ENCODE measurements at regions not wholly inside any gene's neighbourhood (a gene's known extent, or its start where the extent isn't known, plus 50 kb on each side); places are given as distances from the start of the nearest gene placed in this dataset.

- no peak for DNase-seq
- H3K36me3 Mint-ChIP-seq, result no peaks in the 10 kb centered on the region
- no peak overlapping the region for H3K4me3 Mint-ChIP-seq
- no peak overlapping the region for H3K27ac Mint-ChIP-seq
- peaks cover 6 to 24% (median 10%) of the 10 kb centered on the region in 6 donors for H3K9me3 Mint-ChIP-seq
- H3K27me3 Mint-ChIP-seq (ENCODE audit: low read depth in 3 of 3), result peaks cover 0 to 2% (median 0%) of the 10 kb centered on the region in 3 donors
- H3K4me1 Mint-ChIP-seq, result no peaks in the 10 kb centered on the region
Observed at GRCh38 chr1:192045131-192045530, 113.1 kb upstream of the RGS18 start.

- Mint-ChIP-seq H3K27me3 (ENCODE audit: low read depth in 3 of 3) (no peaks in the 10 kb centered on the region), H3K4me3 (no peak overlapping the region), H3K4me1 (no peaks in the 10 kb centered on the region), H3K9me3 (peaks cover 0 to 12% (median 6%) of the 10 kb centered on the region in 6 donors), H3K27ac (no peak overlapping the region), H3K36me3 (no peaks in the 10 kb centered on the region)
- DNase-seq, result no peak
Observed at GRCh38 chr1:192053531-192053971, 104.7 kb upstream of the RGS18 start.

- no peaks in the 10 kb centered on the region for H3K4me1 Mint-ChIP-seq
- DNase-seq, result no peak
- no peaks in the 10 kb centered on the region for H3K27me3 Mint-ChIP-seq (ENCODE audit: low read depth in 3 of 3)
- H3K9me3 Mint-ChIP-seq, result peaks cover 0 to 8% (median 6%) of the 10 kb centered on the region in 6 donors
- H3K36me3 Mint-ChIP-seq, result no peaks in the 10 kb centered on the region
- no peak overlapping the region for H3K27ac Mint-ChIP-seq
- H3K4me3 Mint-ChIP-seq, result no peak overlapping the region
Observed at GRCh38 chr1:192057766-192058165, 100.5 kb upstream of the RGS18 start.

- no peak for DNase-seq
- Mint-ChIP-seq H3K27ac (no peak overlapping the region), H3K4me1 (no peaks in the 10 kb centered on the region), H3K9me3 (peaks cover 0 to 7% (median 5%) of the 10 kb centered on the region in 6 donors), H3K4me3 (no peak overlapping the region), H3K36me3 (no peaks in the 10 kb centered on the region), H3K27me3 (ENCODE audit: low read depth in 3 of 3) (no peaks in the 10 kb centered on the region)
Observed at GRCh38 chr1:192059407-192059806, 98.9 kb upstream of the RGS18 start.

GRCh38 chr1:192061556-192061955 lies 96.7 kb upstream of the RGS18 start:
- Mint-ChIP-seq H3K36me3 (no peaks in the 10 kb centered on the region), H3K27ac (no peak overlapping the region), H3K4me3 (no peak overlapping the region), H3K27me3 (ENCODE audit: low read depth in 3 of 3) (no peaks in the 10 kb centered on the region), H3K4me1 (no peaks in the 10 kb centered on the region), H3K9me3 (peaks cover 0 to 15% (median 6%) of the 10 kb centered on the region in 6 donors)
- DNase-seq, result no peak

GRCh38 chr1:192065087-192065486 lies 93.2 kb upstream of the RGS18 start:
- peaks cover 1 to 34% (median 19%) of the 10 kb centered on the region in 6 donors for H3K9me3 Mint-ChIP-seq
- no peak overlapping the region for H3K27ac Mint-ChIP-seq
- H3K4me1 Mint-ChIP-seq, result no peaks in the 10 kb centered on the region
- H3K36me3 Mint-ChIP-seq, result no peaks in the 10 kb centered on the region
- no peak overlapping the region for H3K4me3 Mint-ChIP-seq
- DNase-seq, result no peak
- peaks cover 0 to 5% (median 5%) of the 10 kb centered on the region in 3 donors for H3K27me3 Mint-ChIP-seq (ENCODE audit: low read depth in 3 of 3)

- H3K36me3 Mint-ChIP-seq, result no peaks in the 10 kb centered on the region
- peaks cover 0 to 5% (median 5%) of the 10 kb centered on the region in 3 donors for H3K27me3 Mint-ChIP-seq (ENCODE audit: low read depth in 3 of 3)
- H3K4me3 Mint-ChIP-seq, result no peak overlapping the region
- peaks cover 1 to 36% (median 17%) of the 10 kb centered on the region in 6 donors for H3K9me3 Mint-ChIP-seq
- H3K4me1 Mint-ChIP-seq, result no peaks in the 10 kb centered on the region
- no peak overlapping the region for H3K27ac Mint-ChIP-seq
- no peak for DNase-seq
Observed at GRCh38 chr1:192066202-192066601, 92.1 kb upstream of the RGS18 start.

- Mint-ChIP-seq H3K9me3 (peaks cover 1 to 39% (median 20%) of the 10 kb centered on the region in 6 donors), H3K36me3 (no peaks in the 10 kb centered on the region), H3K4me3 (no peak overlapping the region), H3K27me3 (ENCODE audit: low read depth in 3 of 3) (peaks cover 0 to 5% (median 5%) of the 10 kb centered on the region in 3 donors), H3K4me1 (no peaks in the 10 kb centered on the region), H3K27ac (no peak overlapping the region)
- no peak for DNase-seq
Observed at GRCh38 chr1:192067360-192067759, 90.9 kb upstream of the RGS18 start.

GRCh38 chr1:192070213-192070612 lies 88.0 kb upstream of the RGS18 start:
- Mint-ChIP-seq H3K9me3 (peaks cover 4 to 41% (median 15%) of the 10 kb centered on the region in 6 donors), H3K36me3 (no peaks in the 10 kb centered on the region), H3K27ac (no peak overlapping the region), H3K4me1 (no peaks in the 10 kb centered on the region), H3K27me3 (ENCODE audit: low read depth in 3 of 3) (peaks cover 0 to 5% (median 5%) of the 10 kb centered on the region in 3 donors), H3K4me3 (no peak overlapping the region)
- no peak for DNase-seq

GRCh38 chr1:192080684-192081083 lies 77.6 kb upstream of the RGS18 start:
- H3K4me1 Mint-ChIP-seq, result no peaks in the 10 kb centered on the region
- no peaks in the 10 kb centered on the region for H3K36me3 Mint-ChIP-seq
- peaks cover 5 to 16% (median 11%) of the 10 kb centered on the region in 6 donors for H3K9me3 Mint-ChIP-seq
- H3K27ac Mint-ChIP-seq, result no peak overlapping the region
- no peak overlapping the region for H3K4me3 Mint-ChIP-seq
- DNase-seq, result no peak
- no peaks in the 10 kb centered on the region for H3K27me3 Mint-ChIP-seq (ENCODE audit: low read depth in 3 of 3)

- Mint-ChIP-seq H3K36me3 (no peaks in the 10 kb centered on the region), H3K27me3 (ENCODE audit: low read depth in 3 of 3) (no peaks in the 10 kb centered on the region), H3K9me3 (peaks cover 5 to 17% (median 11%) of the 10 kb centered on the region in 6 donors), H3K4me3 (no peak overlapping the region), H3K27ac (no peak overlapping the region), H3K4me1 (no peaks in the 10 kb centered on the region)
- DNase-seq, result no peak
Observed at GRCh38 chr1:192081359-192081758, 76.9 kb upstream of the RGS18 start.

- H3K27ac Mint-ChIP-seq, result no peak overlapping the region
- no peak for DNase-seq
- no peak overlapping the region for H3K4me3 Mint-ChIP-seq
- H3K4me1 Mint-ChIP-seq, result no peaks in the 10 kb centered on the region
- peaks cover 0 to 3% (median 0%) of the 10 kb centered on the region in 3 donors for H3K27me3 Mint-ChIP-seq (ENCODE audit: low read depth in 3 of 3)
- H3K36me3 Mint-ChIP-seq, result no peaks in the 10 kb centered on the region
- peaks cover 5 to 27% (median 10%) of the 10 kb centered on the region in 6 donors for H3K9me3 Mint-ChIP-seq
Observed at GRCh38 chr1:192086644-192087043, 71.6 kb upstream of the RGS18 start.

GRCh38 chr1:192087334-192087733 lies 70.9 kb upstream of the RGS18 start:
- Mint-ChIP-seq H3K36me3 (no peaks in the 10 kb centered on the region), H3K27ac (no peak overlapping the region), H3K9me3 (peaks cover 5 to 27% (median 10%) of the 10 kb centered on the region in 6 donors), H3K4me1 (no peaks in the 10 kb centered on the region), H3K27me3 (ENCODE audit: low read depth in 3 of 3) (peaks cover 0 to 3% (median 0%) of the 10 kb centered on the region in 3 donors), H3K4me3 (no peak overlapping the region)
- DNase-seq, result no peak

GRCh38 chr1:192088496-192088895 lies 69.8 kb upstream of the RGS18 start:
- H3K4me1 Mint-ChIP-seq, result no peaks in the 10 kb centered on the region
- no peak overlapping the region for H3K4me3 Mint-ChIP-seq
- H3K27me3 Mint-ChIP-seq (ENCODE audit: low read depth in 3 of 3), result peaks cover 0 to 3% (median 0%) of the 10 kb centered on the region in 3 donors
- no peak for DNase-seq
- H3K36me3 Mint-ChIP-seq, result no peaks in the 10 kb centered on the region
- no peak overlapping the region for H3K27ac Mint-ChIP-seq
- H3K9me3 Mint-ChIP-seq, result peaks cover 5 to 27% (median 10%) of the 10 kb centered on the region in 6 donors

GRCh38 chr1:192098001-192098400 lies 60.3 kb upstream of the RGS18 start:
- peaks cover 0 to 3% (median 1%) of the 10 kb centered on the region in 3 donors for H3K27me3 Mint-ChIP-seq (ENCODE audit: low read depth in 3 of 3)
- H3K27ac Mint-ChIP-seq, result no peak overlapping the region
- H3K4me1 Mint-ChIP-seq, result no peaks in the 10 kb centered on the region
- H3K36me3 Mint-ChIP-seq, result no peaks in the 10 kb centered on the region
- no peak overlapping the region for H3K4me3 Mint-ChIP-seq
- DNase-seq, result no peak
- H3K9me3 Mint-ChIP-seq, result peaks cover 7 to 29% (median 13%) of the 10 kb centered on the region in 6 donors

Measured in immature natural killer cell (primary cell).